HFFc6 (cell line): ENCODE measurements at regions not wholly inside any gene's neighbourhood (a gene's known extent, or its start where the extent isn't known, plus 50 kb on each side); places are given as distances from the start of the nearest gene placed in this dataset.

Experiments used
- DNase-seq: peaks from one replicate; pipeline ENCODE4 v3.0.0-alpha.2; 2018
- H3K27ac Mint-ChIP-seq: 2 replicates; pipeline ENCODE4 v1.8.0; 2020; ENCODE audit warnings: mild to moderate bottlenecking, mixed read lengths
- H3K27me3 Mint-ChIP-seq: 2 replicates; pipeline ENCODE4 v1.8.0; 2021; ENCODE audit warnings: mild to moderate bottlenecking, moderate library complexity, mixed read lengths; ENCODE audit not compliant: insufficient read depth
- H3K36me3 Mint-ChIP-seq: 2 replicates; pipeline ENCODE4 v1.8.0; 2021; ENCODE audit warnings: low read depth, mixed read lengths
- H3K4me1 Mint-ChIP-seq: 2 replicates; pipeline ENCODE4 v1.8.0; 2020; ENCODE audit warnings: low read depth, mixed read lengths
- H3K4me3 Mint-ChIP-seq: 2 replicates; pipeline ENCODE4 v1.8.0; 2020; ENCODE audit warnings: mild to moderate bottlenecking, moderate library complexity, mixed read lengths
- H3K9me3 Mint-ChIP-seq: 2 replicates; pipeline ENCODE4 v1.8.0; 2020; ENCODE audit warnings: mild to moderate bottlenecking, mixed read lengths
- CTCF ChIP-seq: fragments of 200-600 bp; sonication (generic); IDR thresholded peaks from 2 replicates; pipeline ENCODE4 v1.5.0; 2021; ENCODE audit warnings: antibody characterized with exemption, mild to moderate bottlenecking

- H3K27me3 Mint-ChIP-seq, result no peaks in the 10 kb centered on the region
- H3K4me3 Mint-ChIP-seq, result no peak overlapping the region
- peaks cover 43% of the 10 kb centered on the region for H3K9me3 Mint-ChIP-seq
- no peak for DNase-seq
- TF ChIP-seq CTCF, result no peak
- no peak overlapping the region for H3K27ac Mint-ChIP-seq
- no peaks in the 10 kb centered on the region for H3K4me1 Mint-ChIP-seq
- no peaks in the 10 kb centered on the region for H3K36me3 Mint-ChIP-seq
Measured at GRCh38 chr14:39740454-39740853, 308.2 kb upstream of the FBXO33 start.

- Mint-ChIP-seq H3K27ac (no peak overlapping the region), H3K9me3 (peaks cover 50% of the 10 kb centered on the region), H3K4me1 (no peaks in the 10 kb centered on the region), H3K36me3 (no peaks in the 10 kb centered on the region), H3K27me3 (no peaks in the 10 kb centered on the region), H3K4me3 (no peak overlapping the region)
- no peak for DNase-seq
- no peak for TF ChIP-seq CTCF
Measured at GRCh38 chr14:39739796-39740195, 307.6 kb upstream of the FBXO33 start.

- no peaks in the 10 kb centered on the region for H3K36me3 Mint-ChIP-seq
- H3K4me1 Mint-ChIP-seq, result no peaks in the 10 kb centered on the region
- peaks cover 37% of the 10 kb centered on the region for H3K9me3 Mint-ChIP-seq
- no peak overlapping the region for H3K4me3 Mint-ChIP-seq
- H3K27me3 Mint-ChIP-seq, result no peaks in the 10 kb centered on the region
- DNase-seq, result no peak
- no peak for TF ChIP-seq CTCF
- H3K27ac Mint-ChIP-seq, result no peak overlapping the region
Measured at GRCh38 chr14:39734306-39734705, 302.1 kb upstream of the FBXO33 start.

GRCh38 chr14:39733741-39734140 lies 301.5 kb upstream of the FBXO33 start:
- no peak overlapping the region for H3K27ac Mint-ChIP-seq

GRCh38 chr14:39731912-39732311 lies 299.7 kb upstream of the FBXO33 start:
- H3K4me1 Mint-ChIP-seq, result no peaks in the 10 kb centered on the region
- peaks cover 47% of the 10 kb centered on the region for H3K9me3 Mint-ChIP-seq
- no peaks in the 10 kb centered on the region for H3K36me3 Mint-ChIP-seq
- no peak for DNase-seq
- TF ChIP-seq CTCF, result peak; percentile 24; the same call in 1 of the 2 replicates
- H3K27me3 Mint-ChIP-seq, result no peaks in the 10 kb centered on the region
- no peak overlapping the region for H3K4me3 Mint-ChIP-seq
- no peak overlapping the region for H3K27ac Mint-ChIP-seq

More at GRCh38 chr14:39733741-39734140, 301.5 kb upstream of the FBXO33 start:
- no peak for TF ChIP-seq CTCF
- Mint-ChIP-seq H3K4me3 (no peak overlapping the region), H3K36me3 (no peaks in the 10 kb centered on the region), H3K27me3 (no peaks in the 10 kb centered on the region), H3K9me3 (peaks cover 43% of the 10 kb centered on the region), H3K4me1 (no peaks in the 10 kb centered on the region)
- DNase-seq, result no peak

- TF ChIP-seq CTCF, result no peak
- no peak overlapping the region for H3K27ac Mint-ChIP-seq
- no peaks in the 10 kb centered on the region for H3K4me1 Mint-ChIP-seq
- no peak overlapping the region for H3K4me3 Mint-ChIP-seq
- H3K36me3 Mint-ChIP-seq, result no peaks in the 10 kb centered on the region
- H3K9me3 Mint-ChIP-seq, result peaks cover 39% of the 10 kb centered on the region
- H3K27me3 Mint-ChIP-seq, result no peaks in the 10 kb centered on the region
- DNase-seq, result no peak
Measured at GRCh38 chr14:39726563-39726962, 294.3 kb upstream of the FBXO33 start.
